H9 (cell line): ENCODE measurements at regions not wholly inside any gene's neighbourhood (a gene's known extent, or its start where the extent isn't known, plus 50 kb on each side); places are given as distances from the start of the nearest gene placed in this dataset.

Source experiments
- DNase-seq: peaks from one replicate; pipeline ENCODE4 v3.0.0-alpha.2; 2017
- H2AFZ ChIP-seq: one replicate; pipeline ENCODE4 v1.6.1; 2013; ENCODE audit warnings: mild to moderate bottlenecking, low read length, control low read depth, moderate library complexity
- H2AK5ac ChIP-seq: 2 replicates; pipeline ENCODE4 v1.6.1; 2013; ENCODE audit warnings: low read length, control low read depth, mixed read lengths; ENCODE audit not compliant: insufficient read length
- H2BK120ac ChIP-seq: one replicate; pipeline ENCODE4 v1.6.1; 2013; ENCODE audit warnings: low read depth, mild to moderate bottlenecking, low read length, control low read depth, inconsistent platforms; ENCODE audit not compliant: poor library complexity, severe bottlenecking
- H2BK12ac ChIP-seq: 2 replicates; pipeline ENCODE4 v1.6.1; 2013; ENCODE audit warnings: low read length, control low read depth, mixed read lengths, low read depth; ENCODE audit not compliant: insufficient read length
- H2BK15ac ChIP-seq: 2 replicates; pipeline ENCODE4 v1.6.1; 2013; ENCODE audit warnings: low read depth, low read length, control low read depth
- H2BK20ac ChIP-seq: one replicate; pipeline ENCODE4 v1.6.1; 2013; ENCODE audit warnings: low read depth, mild to moderate bottlenecking, low read length, control low read depth, inconsistent platforms; ENCODE audit not compliant: poor library complexity, severe bottlenecking
- H2BK5ac ChIP-seq: 2 replicates; pipeline ENCODE4 v1.6.1; 2013; ENCODE audit warnings: low read length, control low read depth, mixed read lengths; ENCODE audit not compliant: insufficient read length
- H3K14ac ChIP-seq: 2 replicates; pipeline ENCODE4 v1.6.1; 2013; ENCODE audit warnings: low read length, control low read depth; ENCODE audit not compliant: insufficient read depth
- H3K18ac ChIP-seq: 2 replicates; pipeline ENCODE4 v1.6.1; 2013; ENCODE audit warnings: low read depth, mild to moderate bottlenecking, mixed read lengths, low read length, control low read depth; ENCODE audit not compliant: insufficient read length
- H3K23ac ChIP-seq: 2 replicates; pipeline ENCODE4 v1.6.1; 2013; ENCODE audit warnings: low read length, control low read depth, mixed read lengths, low read depth; ENCODE audit not compliant: insufficient read length
- H3K23me2 ChIP-seq: 2 replicates; pipeline ENCODE4 v1.6.1; 2013; ENCODE audit warnings: low read depth, mild to moderate bottlenecking, mixed read lengths, low read length, control low read depth; ENCODE audit not compliant: insufficient read length, poor library complexity, severe bottlenecking
- H3K27ac ChIP-seq: 2 replicates; pipeline ENCODE4 v1.5.1; 2013; ENCODE audit warnings: low read length, control low read depth, mixed read lengths, low read depth; ENCODE audit not compliant: insufficient read length
- H3K27me3 ChIP-seq: 2 replicates; pipeline ENCODE4 v1.6.1; 2013; ENCODE audit warnings: low read length, control low read depth, inconsistent platforms; ENCODE audit not compliant: insufficient read depth
- H3K4ac ChIP-seq: 2 replicates; pipeline ENCODE4 v1.6.1; 2013; ENCODE audit warnings: low read depth, mild to moderate bottlenecking, control low read depth, inconsistent platforms, low read length, moderate library complexity
- H3K4me1 ChIP-seq: 2 replicates; pipeline ENCODE4 v1.6.1; 2013; ENCODE audit warnings: low read length, control low read depth, inconsistent platforms; ENCODE audit not compliant: insufficient read depth
- H3K4me2 ChIP-seq: 2 replicates; pipeline ENCODE4 v1.6.1; 2013; ENCODE audit warnings: low read length, control low read depth, mixed read lengths; ENCODE audit not compliant: insufficient read length, insufficient read depth
- H3K56ac ChIP-seq: 2 replicates; pipeline ENCODE4 v1.6.1; 2013; ENCODE audit warnings: low read depth, mild to moderate bottlenecking, mixed read lengths, low read length, control low read depth; ENCODE audit not compliant: insufficient read length
- H3K79me1 ChIP-seq: 2 replicates; pipeline ENCODE4 v1.6.1; 2013; ENCODE audit warnings: low read depth, mild to moderate bottlenecking, moderate library complexity, low read length, control low read depth, inconsistent platforms; ENCODE audit not compliant: insufficient read depth, poor library complexity, severe bottlenecking
- H3K79me2 ChIP-seq: 2 replicates; pipeline ENCODE4 v1.6.1; 2013; ENCODE audit warnings: low read length, control low read depth, inconsistent platforms; ENCODE audit not compliant: insufficient read depth
- H3K9ac ChIP-seq: 2 replicates; pipeline ENCODE4 v1.6.1; 2013; ENCODE audit warnings: low read length, control low read depth, mixed read lengths; ENCODE audit not compliant: insufficient read length; ENCODE audit errors: extremely low read depth
- H3K9me3 ChIP-seq: one replicate; pipeline ENCODE4 v1.6.1; 2013; ENCODE audit warnings: low read depth, low read length, inconsistent platforms; ENCODE audit not compliant: control insufficient read depth
- H3T11ph ChIP-seq: one replicate; pipeline ENCODE4 v1.6.1; 2013; ENCODE audit warnings: mild to moderate bottlenecking, low read length, control low read depth, inconsistent platforms
- H4K20me1 ChIP-seq: one replicate; pipeline ENCODE4 v1.6.1; 2013; ENCODE audit not compliant: control insufficient read depth, insufficient read length, insufficient read depth
- H4K5ac ChIP-seq: 2 replicates; pipeline ENCODE4 v1.6.1; 2013; ENCODE audit warnings: low read depth, mild to moderate bottlenecking, mixed read lengths, low read length, control low read depth; ENCODE audit not compliant: insufficient read length
- H4K8ac ChIP-seq: replicated peaks from 2 replicates; pipeline ENCODE4 v1.6.1; 2013; ENCODE audit warnings: low read length, control low read depth, mixed read lengths, low read depth; ENCODE audit not compliant: insufficient read length
- H4K91ac ChIP-seq: 2 replicates; pipeline ENCODE4 v1.6.1; 2013; ENCODE audit warnings: low read depth, mild to moderate bottlenecking, moderate library complexity, mixed read lengths, low read length, control low read depth; ENCODE audit not compliant: insufficient read length
- H3K27ac Mint-ChIP-seq, 3 experiments: 2 replicates in 2 of 3; 3 replicates in 1 of 3; pipeline ENCODE4 v1.8.0; 2020 to 2021; ENCODE audit warnings: mixed read lengths in 3 of 3, mild to moderate bottlenecking in 1 of 3, moderate library complexity in 1 of 3
- H3K27me3 Mint-ChIP-seq: 2 replicates; pipeline ENCODE4 v1.8.0; 2021; ENCODE audit warnings: low read depth, mild to moderate bottlenecking, moderate library complexity, mixed read lengths
- H3K36me3 Mint-ChIP-seq, 3 experiments: 2 replicates in 2 of 3; 3 replicates in 1 of 3; pipeline ENCODE4 v1.8.0; 2020 to 2021; ENCODE audit warnings: low read depth in 3 of 3, mixed read lengths in 3 of 3; ENCODE audit not compliant: insufficient read depth in 1 of 3
- H3K4me1 Mint-ChIP-seq, 2 experiments: 2 replicates each; pipeline ENCODE4 v1.8.0; 2020; ENCODE audit warnings: mixed read lengths in 2 of 2
- H3K4me3 Mint-ChIP-seq, 2 experiments: 2 replicates in 1 of 2; 3 replicates in 1 of 2; pipeline ENCODE4 v1.8.0; 2020 to 2021; ENCODE audit warnings: mild to moderate bottlenecking in 2 of 2, mixed read lengths in 2 of 2, moderate library complexity in 1 of 2
- H3K9me3 Mint-ChIP-seq, 2 experiments: 2 replicates in 1 of 2; 3 replicates in 1 of 2; pipeline ENCODE4 v1.8.0; 2020; ENCODE audit warnings: mild to moderate bottlenecking in 2 of 2, mixed read lengths in 2 of 2, moderate library complexity in 1 of 2
- CTCF ChIP-seq: fragments of 200-600 bp; sonication (generic); conservative IDR thresholded peaks from 3 replicates; pipeline ENCODE4 v1.8.0; 2021; ENCODE audit warnings: antibody characterized with exemption, mild to moderate bottlenecking
- WGBS: extraction: QIAGEN DNeasy Blood & Tissue Kit; methylation state at CpG from one replicate; pipeline ENCODE4 v1.1.7; 2013; ENCODE audit warnings: missing lambda C conversion rate, low lambda C conversion rate, mixed read lengths; ENCODE audit not compliant: insufficient read length; ENCODE audit errors: extremely low coverage; 5-methylcytosine and 5-hydroxymethylcytosine counted together

GRCh38 chr6:168856914-168857313 is 396.7 kb downstream of the THBS2 start:
- H4K20me1 ChIP-seq: no peaks in the 10 kb centered on the region
- no peak overlapping the region for H3K23ac ChIP-seq
- WGBS: no CpG with 5 or more reads among the region's 7 CpGs
- H3K27ac ChIP-seq: no peak overlapping the region
- no peak overlapping the region for H3T11ph ChIP-seq
- H3K27me3 ChIP-seq: no peaks in the 10 kb centered on the region
- H3K27ac Mint-ChIP-seq: no peak overlapping the region
- H4K5ac ChIP-seq: no peak overlapping the region
- H3K4me1 Mint-ChIP-seq: 0 out of 4 replicates have a peak, but pooled peaks cover 0 to 3% of the 10 kb centered on the region in 2 experiments
- H3K9me3 Mint-ChIP-seq: no peaks in the 10 kb centered on the region
- no peak overlapping the region for H3K56ac ChIP-seq
- no peaks in the 10 kb centered on the region for H3K79me2 ChIP-seq
- no peaks in the 10 kb centered on the region for H3K36me3 Mint-ChIP-seq
- H2AFZ ChIP-seq: no peak overlapping the region
- no peak for DNase-seq
- no peak overlapping the region for H4K91ac ChIP-seq
- H3K4me3 Mint-ChIP-seq: no peak overlapping the region
- no peaks in the 10 kb centered on the region for H3K79me1 ChIP-seq
- no peak overlapping the region for H2BK12ac ChIP-seq
- no peak overlapping the region for H3K9ac ChIP-seq
- no peak overlapping the region for H3K14ac ChIP-seq
- H3K4me2 ChIP-seq: no peak overlapping the region
- no peak overlapping the region for H3K4ac ChIP-seq
- no peaks in the 10 kb centered on the region for H3K9me3 ChIP-seq
- H3K27me3 Mint-ChIP-seq: no peaks in the 10 kb centered on the region
- no peak overlapping the region for H2BK5ac ChIP-seq
- H2AK5ac ChIP-seq: no peak overlapping the region
- H3K23me2 ChIP-seq: no peaks in the 10 kb centered on the region
- H3K4me1 ChIP-seq: no peaks in the 10 kb centered on the region
- TF ChIP-seq CTCF: no peak
- H3K18ac ChIP-seq: no peak overlapping the region
- no peak overlapping the region for H2BK120ac ChIP-seq
- H2BK20ac ChIP-seq: no peak overlapping the region
- no peak overlapping the region for H4K8ac ChIP-seq
- H2BK15ac ChIP-seq: no peak overlapping the region
